ENCODE measurements at regions not wholly inside any gene's neighbourhood (a gene's known extent, or its start where the extent isn't known, plus 50 kb on each side); places are given as distances from the start of the nearest gene placed in this dataset.
A peak's percentile ranks its signal among the peaks of the same experiment; 100 is the strongest.

GRCh38 chr6:4405621-4406212 lies 270.3 kb upstream of the ECI2 start:
- no peak for DNase-seq (ENCODE audit: low read depth)

- no peak for DNase-seq (ENCODE audit: low read depth)
Measured at GRCh38 chr6:4404415-4404814, 269.0 kb upstream of the ECI2 start.

GRCh38 chr6:4403828-4404227 lies 268.5 kb upstream of the ECI2 start:
- DNase-seq (ENCODE audit: low read depth), result no peak

- DNase-seq (ENCODE audit: low read depth), result no peak
Measured at GRCh38 chr6:4403023-4403752, 267.8 kb upstream of the ECI2 start.

- peak; percentile 76 for DNase-seq (ENCODE audit: low read depth)
Measured at GRCh38 chr6:4402477-4402976, 267.2 kb upstream of the ECI2 start.

- peak; percentile 42 for DNase-seq (ENCODE audit: low read depth)
Measured at GRCh38 chr6:4401408-4402368, 266.3 kb upstream of the ECI2 start.

GRCh38 chr6:4399656-4400055 lies 264.3 kb upstream of the ECI2 start:
- no peak for DNase-seq (ENCODE audit: low read depth)

- no peak for DNase-seq (ENCODE audit: low read depth)
Measured at GRCh38 chr6:4398791-4399190, 263.4 kb upstream of the ECI2 start.

GRCh38 chr6:4397307-4397706 lies 261.9 kb upstream of the ECI2 start:
- DNase-seq (ENCODE audit: low read depth), result no peak

- DNase-seq (ENCODE audit: low read depth), result no peak
Measured at GRCh38 chr6:4396044-4396443, 260.7 kb upstream of the ECI2 start.

- no peak for DNase-seq (ENCODE audit: low read depth)
Measured at GRCh38 chr6:4395386-4395785, 260.0 kb upstream of the ECI2 start.

- DNase-seq (ENCODE audit: low read depth), result no peak
Measured at GRCh38 chr6:4394786-4395185, 259.4 kb upstream of the ECI2 start.

- DNase-seq (ENCODE audit: low read depth), result no peak
Measured at GRCh38 chr6:4388675-4389074, 253.3 kb upstream of the ECI2 start.

- no peak for DNase-seq (ENCODE audit: low read depth)
Measured at GRCh38 chr6:4384656-4385055, 249.3 kb upstream of the ECI2 start.

- DNase-seq (ENCODE audit: low read depth), result no peak
Measured at GRCh38 chr6:4383910-4384638, 248.7 kb upstream of the ECI2 start.

- DNase-seq (ENCODE audit: low read depth), result no peak
Measured at GRCh38 chr6:4382362-4382853, 247.0 kb upstream of the ECI2 start.

- DNase-seq (ENCODE audit: low read depth), result no peak
Measured at GRCh38 chr6:4381381-4381780, 246.0 kb upstream of the ECI2 start.

- DNase-seq (ENCODE audit: low read depth), result no peak
Measured at GRCh38 chr6:4380881-4381281, 245.5 kb upstream of the ECI2 start.

GRCh38 chr6:4379958-4380357 lies 244.6 kb upstream of the ECI2 start:
- no peak for DNase-seq (ENCODE audit: low read depth)

GRCh38 chr6:4378319-4378996 lies 243.1 kb upstream of the ECI2 start:
- DNase-seq (ENCODE audit: low read depth), result no peak

- no peak for DNase-seq (ENCODE audit: low read depth)
Measured at GRCh38 chr6:4377603-4378002, 242.2 kb upstream of the ECI2 start.
